HepG2 (cell line): ENCODE measurements at regions not wholly inside any gene's neighbourhood (a gene's known extent, or its start where the extent isn't known, plus 50 kb on each side); places are given as distances from the start of the nearest gene placed in this dataset.

ENCODE experiments used
- ATAC-seq: fragments of 200-7000 bp; cut with Tn5 transposase; 3 replicates; pipeline ENCODE4 v1.9.1; 2020; ENCODE audit warnings: mild to moderate bottlenecking, moderate library complexity
- BruUV-seq: library from RNA; stranded (reverse); fragments of 400-500 nt; replicated peaks from 2 replicates; lab custom pipeline; 2021; lab: Mats Ljungman, UMichigan
- CTCF ChIA-PET: fragments of 300-600 bp; formaldehyde crosslinking; extraction: SDS; loops from one replicate; lab custom pipeline; 2021; ENCODE audit warnings: low total read pairs, inconsistent platforms, low intra/inter-chr PET ratio; lab: Yijun Ruan, JAX
- POLR2A ChIA-PET: fragments of 350-600 bp; sonication (Branson Sonifier 250); formaldehyde crosslinking; loops from one replicate; lab custom pipeline; 2020; ENCODE audit warnings: antibody characterized with exemption, inconsistent platforms; lab: Yijun Ruan, JAX
- DNase-seq: peaks from one replicate; pipeline ENCODE4 v3.0.0-alpha.2; 2015; ENCODE audit warnings: low spot score
- FAIRE-seq: peaks from 3 replicates; lab custom pipeline; 2011; peaks lifted over from hg19 to GRCh38; lab: Jason Lieb, UNC
- H2AFZ ChIP-seq: one replicate; pipeline ENCODE4 v1.6.1; 2011; ENCODE audit warnings: low read length, inconsistent platforms
- H3K27ac ChIP-seq: fragments of 300-600 bp; 3 replicates; pipeline ENCODE4 v1.8.0; 2011; ENCODE audit warnings: mixed run types, mild to moderate bottlenecking, mixed read lengths, low read length, inconsistent platforms; ENCODE audit not compliant: insufficient read depth; ENCODE audit errors: extremely low read length
- H3K27me3 ChIP-seq, 2 experiments: fragments of 200-600 bp in 1 of 2; 2 replicates in 1 of 2; 3 replicates in 1 of 2; pipeline versions ENCODE4 v1.6.0 to v1.8.0; 2011; ENCODE audit warnings: low read length in 2 of 2, mild to moderate bottlenecking in 2 of 2, moderate library complexity in 2 of 2, inconsistent platforms in 1 of 2; ENCODE audit not compliant: insufficient read depth in 2 of 2, control insufficient read depth in 1 of 2
- H3K36me3 ChIP-seq, 2 experiments: fragments of 200-600 bp in 1 of 2; replicated peaks in 1 of 2; 2 replicates in 1 of 2; 3 replicates in 1 of 2; pipeline versions ENCODE4 v1.5.1 to v1.8.0; 2011; ENCODE audit warnings: low read length in 2 of 2, inconsistent platforms in 1 of 2; ENCODE audit not compliant: insufficient read depth in 2 of 2, control insufficient read depth in 1 of 2
- H3K4me1 ChIP-seq: 2 replicates; pipeline ENCODE4 v1.5.1; 2012; ENCODE audit warnings: low read length, inconsistent platforms; ENCODE audit not compliant: insufficient read depth
- H3K4me2 ChIP-seq: 2 replicates; pipeline ENCODE4 v1.6.0; 2011; ENCODE audit warnings: low read depth, low read length, inconsistent platforms
- H3K4me3 ChIP-seq, 3 experiments: fragments of 200-600 bp in 1 of 3; sonication (generic), shearing (Covaris generic) in 1 of 3; replicated peaks in 1 of 3; 2 replicates each; pipeline ENCODE4 v1.5.1; 2011 to 2016; ENCODE audit warnings: low read length in 3 of 3, inconsistent platforms in 2 of 3, low read depth in 2 of 3, mild to moderate bottlenecking in 2 of 3, control low read depth in 1 of 3, mixed read lengths in 1 of 3; ENCODE audit not compliant: insufficient read depth in 1 of 3
- H3K79me2 ChIP-seq: one replicate; pipeline ENCODE4 v1.6.1; 2011; ENCODE audit warnings: low read length, inconsistent platforms; ENCODE audit not compliant: insufficient read depth
- H3K9ac ChIP-seq: 2 replicates; pipeline ENCODE4 v1.6.0; 2011; ENCODE audit warnings: mild to moderate bottlenecking, low read depth, low read length, inconsistent platforms; ENCODE audit not compliant: insufficient read depth
- H3K9me3 ChIP-seq: 2 replicates; pipeline ENCODE4 v1.5.1; 2012; ENCODE audit warnings: mild to moderate bottlenecking, low read length
- H4K20me1 ChIP-seq: 2 replicates; pipeline ENCODE4 v1.6.0; 2011; ENCODE audit warnings: inconsistent platforms, mild to moderate bottlenecking, low read length, moderate library complexity; ENCODE audit not compliant: insufficient read depth
- DMAP1 ChIP-seq: IDR thresholded peaks from 2 replicates; pipeline ENCODE4 v1.6.1; 2016
- DNMT1 ChIP-seq: sonication (generic); formaldehyde crosslinking; IDR thresholded peaks from 2 replicates; pipeline ENCODE4 v1.5.1; 2020; ENCODE audit warnings: mild to moderate bottlenecking, missing genetic modification reagents
- GTF3A ChIP-seq: sonication (generic); formaldehyde crosslinking; conservative IDR thresholded peaks from 2 replicates; pipeline ENCODE4 v1.4.0; 2020; ENCODE audit warnings: mild to moderate bottlenecking, missing genetic modification reagents
- HMG20A ChIP-seq: IDR thresholded peaks from 2 replicates; pipeline ENCODE4 v1.6.1; 2016; ENCODE audit warnings: borderline replicate concordance
- KDM5B ChIP-seq: sonication (generic); formaldehyde crosslinking; IDR thresholded peaks from 2 replicates; pipeline ENCODE4 v1.4.0; 2020; ENCODE audit warnings: missing genetic modification reagents, mild to moderate bottlenecking, borderline replicate concordance
- MXD3 ChIP-seq: IDR thresholded peaks from 2 replicates; pipeline ENCODE4 v1.6.1; 2016; ENCODE audit warnings: mild to moderate bottlenecking, missing biosample characterization, missing genetic modification reagents
- NCOA1 ChIP-seq: sonication (generic); formaldehyde crosslinking; IDR thresholded peaks from 2 replicates; pipeline ENCODE4 v1.9.0; 2021; ENCODE audit warnings: missing genetic modification reagents
- TBP ChIP-seq: sonication (generic); formaldehyde crosslinking; IDR thresholded peaks from 2 replicates; pipeline ENCODE4 v1.5.0; 2020; ENCODE audit warnings: missing genetic modification reagents
- ZFP1 ChIP-seq: IDR thresholded peaks from 2 replicates; pipeline ENCODE4 v1.6.1; 2016
- ZFP90 ChIP-seq: sonication (generic); formaldehyde crosslinking; IDR thresholded peaks from 2 replicates; pipeline ENCODE4 v1.8.0; 2022; ENCODE audit warnings: missing genetic modification reagents, mild to moderate bottlenecking, inconsistent platforms, borderline replicate concordance
- ZFYVE20 ChIP-seq: sonication (generic); formaldehyde crosslinking; IDR thresholded peaks from 2 replicates; pipeline ENCODE4 v1.8.0; 2023; ENCODE audit warnings: low read depth, mild to moderate bottlenecking, moderate library complexity, missing genetic modification reagents, borderline replicate concordance
- ZNF350 ChIP-seq: sonication (generic); formaldehyde crosslinking; IDR thresholded peaks from 2 replicates; pipeline ENCODE4 v1.4.0; 2020; ENCODE audit warnings: mild to moderate bottlenecking, low read depth, missing genetic modification reagents, borderline replicate concordance
- ZNF616 ChIP-seq: sonication (generic); formaldehyde crosslinking; IDR thresholded peaks from 2 replicates; pipeline ENCODE4 v1.5.0; 2020; ENCODE audit warnings: low read depth, mild to moderate bottlenecking, missing genetic modification reagents
- ZNF839 ChIP-seq: sonication (generic); formaldehyde crosslinking; IDR thresholded peaks from 2 replicates; pipeline ENCODE4 v1.4.0; 2020; ENCODE audit warnings: missing genetic modification reagents, mild to moderate bottlenecking, borderline replicate concordance
- WGBS: methylation state at CpG from one replicate; pipeline ENCODE4 v1.1.6; 2017; ENCODE audit warnings: low lambda C conversion rate; 5-methylcytosine and 5-hydroxymethylcytosine counted together
- in situ Hi-C: cut with HindIII; loops from 2 replicates; pipeline ENCODE4 v1.10.0; 2017; ENCODE audit warnings: low pct_unique_long_range_greater_than_20kb; ENCODE audit not compliant: extremely low pct_ligation_motif_present
- intact Hi-C: fragments of 100-400 bp; cut with micrococcal nuclease; formaldehyde crosslinking; loops from one replicate; pipeline ENCODE4 v1.10.0; 2022; ENCODE audit not compliant: unreplicated experiment

GRCh38 chr4:164529058-164529457, 224.9 kb upstream of the SMIM31 start:
- Histone ChIP-seq H3K9me3 (no peaks in the 10 kb centered on the region), H3K9ac (no peak overlapping the region), H3K4me2 (no peak overlapping the region), H3K36me3 (no peaks in the 10 kb centered on the region), H3K4me3 (no peak overlapping the region), H3K79me2 (no peaks in the 10 kb centered on the region), H2AFZ (no peak overlapping the region), H3K4me1 (no peaks in the 10 kb centered on the region), H4K20me1 (no peaks in the 10 kb centered on the region), H3K27ac (no peak overlapping the region), H3K27me3 (no peaks in the 10 kb centered on the region)
- FAIRE-seq: no peak
- TF ChIP-seq ZNF350 (CRISPR knock-in tag) (no peak), DNMT1 (no peak), DMAP1 (CRISPR knock-in tag) (no peak), ZFP1 (CRISPR knock-in tag) (no peak), HMG20A (CRISPR knock-in tag) (no peak), ZNF616 (CRISPR knock-in tag) (no peak), KDM5B (CRISPR knock-in tag) (no peak), TBP (CRISPR knock-in tag) (no peak), NCOA1 (CRISPR knock-in tag) (no peak), MXD3 (no peak), ZFYVE20 (no peak), ZNF839 (CRISPR knock-in tag) (no peak), GTF3A (CRISPR knock-in tag) (no peak), ZFP90 (no peak)
- no peak for ATAC-seq
- no peak for DNase-seq
- intact Hi-C loops: no loop called here
- CTCF ChIA-PET: no interaction called here
- 6% methylated on average over 2 of the region's 2 CpGs for WGBS
- no TSS peak for BruUV-seq
- POLR2A ChIA-PET: no interaction called here
- in situ Hi-C loops: no loop called here
